ENCODE measurements at regions not wholly inside any gene's neighbourhood (a gene's known extent, or its start where the extent isn't known, plus 50 kb on each side); places are given as distances from the start of the nearest gene placed in this dataset.
"Not testable (repeated sequence)": the region's sequence is repeated elsewhere in the genome, so short reads cannot be mapped to it uniquely, and the experiment has no call there.

- no peak for DNase-seq
Measured at GRCh38 chr1:232335741-232336293, 294.1 kb downstream of the SIPA1L2 start.

- no peak for DNase-seq
Measured at GRCh38 chr1:232335261-232335660, 294.7 kb downstream of the SIPA1L2 start.

GRCh38 chr1:232334811-232335210 is 295.1 kb downstream of the SIPA1L2 start:
- no peak for DNase-seq

GRCh38 chr1:232334246-232334645 is 295.7 kb downstream of the SIPA1L2 start:
- DNase-seq: no peak

- no peak for DNase-seq
Measured at GRCh38 chr1:232333419-232333767, 296.5 kb downstream of the SIPA1L2 start.

- not testable (repeated sequence) for DNase-seq
Measured at GRCh38 chr1:232332710-232333418, 297.1 kb downstream of the SIPA1L2 start.

GRCh38 chr1:232329103-232329813 is 300.7 kb downstream of the SIPA1L2 start:
- no peak for DNase-seq

GRCh38 chr1:232328486-232329102 is 301.3 kb downstream of the SIPA1L2 start:
- peak; percentile 42 for DNase-seq

GRCh38 chr1:232327899-232328298 is 302.0 kb downstream of the SIPA1L2 start:
- no peak for DNase-seq

- no peak for DNase-seq
Measured at GRCh38 chr1:232327269-232327668, 302.7 kb downstream of the SIPA1L2 start.

GRCh38 chr1:232322162-232322734 is 307.7 kb downstream of the SIPA1L2 start:
- DNase-seq: no peak

- no peak for DNase-seq
Measured at GRCh38 chr1:232319518-232320210, 310.3 kb downstream of the SIPA1L2 start.

GRCh38 chr1:232319072-232319471 is 310.9 kb downstream of the SIPA1L2 start:
- no peak for DNase-seq

- no peak for DNase-seq
Measured at GRCh38 chr1:232318143-232318542, 311.8 kb downstream of the SIPA1L2 start.

GRCh38 chr1:232317350-232317749 is 312.6 kb downstream of the SIPA1L2 start:
- DNase-seq: no peak

GRCh38 chr1:232316864-232317263 is 313.1 kb downstream of the SIPA1L2 start:
- DNase-seq: no peak

- DNase-seq: not testable (repeated sequence)
Measured at GRCh38 chr1:232313876-232314275, 316.1 kb downstream of the SIPA1L2 start.

- no peak for DNase-seq
Measured at GRCh38 chr1:232310541-232310940, 319.4 kb downstream of the SIPA1L2 start.

- no peak for DNase-seq
Measured at GRCh38 chr1:232308616-232309015, 321.3 kb downstream of the SIPA1L2 start.

GRCh38 chr1:232307296-232308017 is 322.5 kb downstream of the SIPA1L2 start:
- DNase-seq: no peak

- no peak for DNase-seq
Measured at GRCh38 chr1:232306269-232306961, 323.5 kb downstream of the SIPA1L2 start.
